ENCODE measurements at regions not wholly inside any gene's neighbourhood (a gene's known extent, or its start where the extent isn't known, plus 50 kb on each side); places are given as distances from the start of the nearest gene placed in this dataset.
"Not testable (repeated sequence)": the region's sequence is repeated elsewhere in the genome, so short reads cannot be mapped to it uniquely, and the experiment has no call there.

GRCh38 chr5:67896930-67897313 lies 318.6 kb upstream of the PIK3R1 start:
- H3K4me1 Mint-ChIP-seq: no peaks in the 10 kb centered on the region
- no peak for DNase-seq (ENCODE audit: low spot score in 2 of 2)
- ATAC-seq: no peak
- no peak overlapping the region for H3K27ac Mint-ChIP-seq
- H3K36me3 Mint-ChIP-seq: no peaks in the 10 kb centered on the region
- no peaks in the 10 kb centered on the region for H3K9me3 Mint-ChIP-seq
- H3K4me3 Mint-ChIP-seq: no peak overlapping the region

- Mint-ChIP-seq H3K4me3 (no peak overlapping the region), H3K27ac (no peak overlapping the region)
Measured at GRCh38 chr5:67896311-67896929, 319.1 kb upstream of the PIK3R1 start.

GRCh38 chr5:67889870-67890269 lies 325.7 kb upstream of the PIK3R1 start:
- H3K27ac Mint-ChIP-seq; H3K36me3 Mint-ChIP-seq; H3K9me3 Mint-ChIP-seq; H3K4me3 Mint-ChIP-seq; DNase-seq (ENCODE audit: low spot score in 2 of 2); ATAC-seq; H3K4me1 Mint-ChIP-seq: not testable (repeated sequence)

More at GRCh38 chr5:67896311-67896929, 319.1 kb upstream of the PIK3R1 start:
- no peak for DNase-seq (ENCODE audit: low spot score in 2 of 2)
- no peak for ATAC-seq
- no peaks in the 10 kb centered on the region for H3K9me3 Mint-ChIP-seq
- no peaks in the 10 kb centered on the region for H3K4me1 Mint-ChIP-seq
- no peaks in the 10 kb centered on the region for H3K36me3 Mint-ChIP-seq

- DNase-seq (ENCODE audit: low spot score in 2 of 2) (no peak), ATAC-seq (no peak)
- Mint-ChIP-seq H3K36me3 (no peaks in the 10 kb centered on the region), H3K4me3 (no peak overlapping the region), H3K4me1 (no peaks in the 10 kb centered on the region), H3K27ac (no peak overlapping the region), H3K9me3 (no peaks in the 10 kb centered on the region)
Measured at GRCh38 chr5:67887748-67888161, 327.8 kb upstream of the PIK3R1 start.

GRCh38 chr5:67886761-67887160 lies 328.8 kb upstream of the PIK3R1 start:
- H3K4me3 Mint-ChIP-seq: no peak overlapping the region
- no peak for DNase-seq (ENCODE audit: low spot score in 2 of 2)
- no peak for ATAC-seq

GRCh38 chr5:67880876-67881275 lies 334.7 kb upstream of the PIK3R1 start:
- Mint-ChIP-seq H3K4me1 (no peaks in the 10 kb centered on the region), H3K36me3 (no peaks in the 10 kb centered on the region), H3K27ac (no peak overlapping the region), H3K4me3 (no peak overlapping the region), H3K9me3 (no peaks in the 10 kb centered on the region)
- no peak for DNase-seq (ENCODE audit: low spot score in 2 of 2)
- no peak for ATAC-seq

More at GRCh38 chr5:67886761-67887160, 328.8 kb upstream of the PIK3R1 start:
- no peaks in the 10 kb centered on the region for H3K9me3 Mint-ChIP-seq
- no peak overlapping the region for H3K27ac Mint-ChIP-seq
- H3K4me1 Mint-ChIP-seq: no peaks in the 10 kb centered on the region
- no peaks in the 10 kb centered on the region for H3K36me3 Mint-ChIP-seq

- Mint-ChIP-seq H3K4me3 (no peak overlapping the region), H3K9me3 (no peaks in the 10 kb centered on the region), H3K36me3 (no peaks in the 10 kb centered on the region), H3K27ac (no peak overlapping the region), H3K4me1 (no peaks in the 10 kb centered on the region)
- ATAC-seq (no peak), DNase-seq (ENCODE audit: low spot score in 2 of 2) (no peak)
Measured at GRCh38 chr5:67880511-67880805, 335.1 kb upstream of the PIK3R1 start.

GRCh38 chr5:67879620-67880510 lies 335.7 kb upstream of the PIK3R1 start:
- ATAC-seq: no peak
- Mint-ChIP-seq H3K4me3 (no peak overlapping the region), H3K4me1 (no peaks in the 10 kb centered on the region), H3K36me3 (no peaks in the 10 kb centered on the region), H3K9me3 (no peaks in the 10 kb centered on the region), H3K27ac (no peak overlapping the region)
- no peak for DNase-seq (ENCODE audit: low spot score in 2 of 2)

- no peak for DNase-seq (ENCODE audit: low spot score in 2 of 2)
- Mint-ChIP-seq H3K36me3 (no peaks in the 10 kb centered on the region), H3K4me3 (no peak overlapping the region), H3K27ac (no peak overlapping the region), H3K9me3 (no peaks in the 10 kb centered on the region), H3K4me1 (no peaks in the 10 kb centered on the region)
- no peak for ATAC-seq
Measured at GRCh38 chr5:67878933-67879332, 336.6 kb upstream of the PIK3R1 start.

- Mint-ChIP-seq H3K4me1 (no peaks in the 10 kb centered on the region), H3K36me3 (no peaks in the 10 kb centered on the region), H3K9me3 (no peaks in the 10 kb centered on the region), H3K27ac (no peak overlapping the region), H3K4me3 (no peak overlapping the region)
- no peak for DNase-seq (ENCODE audit: low spot score in 2 of 2)
- ATAC-seq: no peak
Measured at GRCh38 chr5:67876371-67876770, 339.2 kb upstream of the PIK3R1 start.

- ATAC-seq: no peak
- H3K27ac Mint-ChIP-seq: no peak overlapping the region
- H3K9me3 Mint-ChIP-seq: no peaks in the 10 kb centered on the region
- no peaks in the 10 kb centered on the region for H3K36me3 Mint-ChIP-seq
- no peak for DNase-seq (ENCODE audit: low spot score in 2 of 2)
- no peak overlapping the region for H3K4me3 Mint-ChIP-seq
- no peaks in the 10 kb centered on the region for H3K4me1 Mint-ChIP-seq
Measured at GRCh38 chr5:67875601-67876000, 340.0 kb upstream of the PIK3R1 start.

- ATAC-seq: no peak
- Mint-ChIP-seq H3K9me3 (no peaks in the 10 kb centered on the region), H3K4me1 (no peaks in the 10 kb centered on the region), H3K36me3 (no peaks in the 10 kb centered on the region), H3K4me3 (no peak overlapping the region), H3K27ac (no peak overlapping the region)
- DNase-seq (ENCODE audit: low spot score in 2 of 2): no peak
Measured at GRCh38 chr5:67873935-67874334, 341.6 kb upstream of the PIK3R1 start.

GRCh38 chr5:67870662-67871061 lies 344.9 kb upstream of the PIK3R1 start:
- H3K4me3 Mint-ChIP-seq: no peak overlapping the region
- ATAC-seq (no peak), DNase-seq (ENCODE audit: low spot score in 2 of 2) (no peak)
- H3K4me1 Mint-ChIP-seq: no peaks in the 10 kb centered on the region
- no peaks in the 10 kb centered on the region for H3K9me3 Mint-ChIP-seq
- no peak overlapping the region for H3K27ac Mint-ChIP-seq
- no peaks in the 10 kb centered on the region for H3K36me3 Mint-ChIP-seq

- not testable (repeated sequence) for H3K9me3 Mint-ChIP-seq; H3K4me1 Mint-ChIP-seq; ATAC-seq; H3K27ac Mint-ChIP-seq; H3K36me3 Mint-ChIP-seq; DNase-seq (ENCODE audit: low spot score in 2 of 2); H3K4me3 Mint-ChIP-seq
Measured at GRCh38 chr5:67864335-67864734, 351.2 kb upstream of the PIK3R1 start.

- H3K4me1 Mint-ChIP-seq: no peaks in the 10 kb centered on the region
Measured at GRCh38 chr5:67858471-67859031, 357.0 kb upstream of the PIK3R1 start.

GRCh38 chr5:67857502-67857901 lies 358.1 kb upstream of the PIK3R1 start:
- H3K27ac Mint-ChIP-seq: no peak overlapping the region
- H3K36me3 Mint-ChIP-seq: no peaks in the 10 kb centered on the region
- DNase-seq (ENCODE audit: low spot score in 2 of 2): no peak
- no peaks in the 10 kb centered on the region for H3K4me1 Mint-ChIP-seq
- no peak for ATAC-seq
- peaks cover 7% of the 10 kb centered on the region for H3K9me3 Mint-ChIP-seq
- no peak overlapping the region for H3K4me3 Mint-ChIP-seq

More at GRCh38 chr5:67858471-67859031, 357.0 kb upstream of the PIK3R1 start:
- Mint-ChIP-seq H3K9me3 (peaks cover 3% of the 10 kb centered on the region), H3K4me3 (no peak overlapping the region), H3K36me3 (no peaks in the 10 kb centered on the region), H3K27ac (no peak overlapping the region)
- no peak for ATAC-seq
- DNase-seq (ENCODE audit: low spot score in 2 of 2): no peak
